ENCODE measurements at regions not wholly inside any gene's neighbourhood (a gene's known extent, or its start where the extent isn't known, plus 50 kb on each side); places are given as distances from the start of the nearest gene placed in this dataset.
"Not testable (repeated sequence)": the region's sequence is repeated elsewhere in the genome, so short reads cannot be mapped to it uniquely, and the experiment has no call there.

DNA sequence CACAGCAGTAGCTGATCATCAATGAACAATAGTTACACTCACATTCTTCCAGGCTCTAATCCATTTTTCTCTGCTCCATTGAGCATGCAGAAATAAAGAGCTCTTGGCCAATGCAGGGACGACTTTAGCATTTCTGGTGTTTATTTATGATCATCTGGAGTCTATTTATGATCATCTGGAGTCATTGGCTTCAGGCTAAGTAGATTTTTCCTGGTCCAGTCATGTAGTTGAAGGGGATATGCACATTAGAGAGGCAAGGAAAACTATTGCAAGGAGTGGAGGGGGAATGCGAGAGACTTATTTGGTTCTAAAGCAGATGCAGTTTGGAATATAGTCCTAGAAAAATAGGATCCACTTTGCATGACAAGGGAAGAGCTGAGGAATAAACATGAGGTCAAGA, 113.0 kb upstream of the PRSS12 start:
- TF ChIP-seq CTCF, EP300, POLR2A (IDR thresholded peaks at IDR 0.05): not testable (repeated sequence)
